ENCODE measurements at regions not wholly inside any gene's neighbourhood (a gene's known extent, or its start where the extent isn't known, plus 50 kb on each side); places are given as distances from the start of the nearest gene placed in this dataset.

DNA sequence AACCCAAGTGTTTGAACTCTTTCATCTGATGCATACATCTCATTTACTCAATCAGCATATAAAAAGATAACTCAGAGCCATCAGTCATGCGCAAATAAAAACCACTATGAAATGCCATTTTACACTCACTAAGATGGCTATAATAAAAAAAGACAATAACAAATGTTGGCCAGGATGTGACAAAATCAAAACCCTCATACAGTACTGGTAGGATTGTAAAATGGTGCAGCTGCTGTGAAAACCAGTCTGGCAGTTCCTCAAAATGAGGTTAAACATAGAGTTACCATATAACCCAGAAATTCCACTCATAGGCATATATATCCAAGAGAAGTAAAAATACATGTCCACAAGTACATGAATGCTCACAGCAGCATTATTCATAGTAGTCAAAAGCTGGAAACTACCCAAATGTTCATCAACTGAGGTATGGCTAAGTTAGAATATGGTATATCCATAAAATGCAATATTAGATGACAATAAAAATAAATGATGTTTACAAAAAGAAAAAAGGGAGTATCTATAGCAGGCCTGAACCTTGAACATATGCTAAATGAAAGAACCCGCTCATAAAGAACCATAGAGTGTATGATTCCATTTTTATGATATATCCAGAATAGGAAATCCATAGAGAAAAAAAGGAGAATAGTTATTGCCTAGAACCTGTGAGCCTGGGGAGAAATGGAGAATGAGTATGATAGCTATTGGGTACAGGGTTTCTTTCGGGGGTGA is 265.1 kb downstream of the SIPA1L2 start:
- no peaks in the 10 kb centered on the region for H3K27me3 ChIP-seq (ENCODE audit: control insufficient read depth in 1 of 2, insufficient read depth in 2 of 2, low read length in 2 of 2)
- Mint-ChIP-seq H3K27ac (no peak overlapping the region), H3K4me3 (no peak overlapping the region), H3K36me3 (ENCODE audit: low read depth) (no peaks in the 10 kb centered on the region), H3K4me1 (ENCODE audit: low read depth) (no peaks in the 10 kb centered on the region), H3K9me3 (no peaks in the 10 kb centered on the region), H3K27me3 (peaks cover 2% of the 10 kb centered on the region)
- intact Hi-C loops (cut with DNase I, micrococcal nuclease): no loop called here
- no peak for ATAC-seq (ENCODE audit: poor library complexity)
- H3K36me3 ChIP-seq (ENCODE audit: insufficient read depth, low read length): no peaks in the 10 kb centered on the region
- no peaks in the 10 kb centered on the region for H3K9me3 ChIP-seq (ENCODE audit: control insufficient read depth in 1 of 2, insufficient read depth in 1 of 2, low read length in 2 of 2)
- no peaks in the 10 kb centered on the region for H3K4me1 ChIP-seq (ENCODE audit: insufficient read depth, low read length)
- H3K4me3 ChIP-seq (ENCODE audit: low read length): no peak overlapping the region
- CTCF ChIA-PET: no interaction called here
- TF ChIP-seq, protein P1, sequence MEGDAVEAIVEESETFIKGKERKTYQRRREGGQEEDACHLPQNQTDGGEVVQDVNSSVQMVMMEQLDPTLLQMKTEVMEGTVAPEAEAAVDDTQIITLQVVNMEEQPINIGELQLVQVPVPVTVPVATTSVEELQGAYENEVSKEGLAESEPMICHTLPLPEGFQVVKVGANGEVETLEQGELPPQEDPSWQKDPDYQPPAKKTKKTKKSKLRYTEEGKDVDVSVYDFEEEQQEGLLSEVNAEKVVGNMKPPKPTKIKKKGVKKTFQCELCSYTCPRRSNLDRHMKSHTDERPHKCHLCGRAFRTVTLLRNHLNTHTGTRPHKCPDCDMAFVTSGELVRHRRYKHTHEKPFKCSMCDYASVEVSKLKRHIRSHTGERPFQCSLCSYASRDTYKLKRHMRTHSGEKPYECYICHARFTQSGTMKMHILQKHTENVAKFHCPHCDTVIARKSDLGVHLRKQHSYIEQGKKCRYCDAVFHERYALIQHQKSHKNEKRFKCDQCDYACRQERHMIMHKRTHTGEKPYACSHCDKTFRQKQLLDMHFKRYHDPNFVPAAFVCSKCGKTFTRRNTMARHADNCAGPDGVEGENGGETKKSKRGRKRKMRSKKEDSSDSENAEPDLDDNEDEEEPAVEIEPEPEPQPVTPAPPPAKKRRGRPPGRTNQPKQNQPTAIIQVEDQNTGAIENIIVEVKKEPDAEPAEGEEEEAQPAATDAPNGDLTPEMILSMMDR (IDR thresholded peaks at IDR 0.05): no peak
- no peak overlapping the region for H3K27ac ChIP-seq (ENCODE audit: low read depth in 1 of 2, low read length in 2 of 2)
- POLR2A ChIA-PET: no interaction called here
- no peak for DNase-seq

DNA sequence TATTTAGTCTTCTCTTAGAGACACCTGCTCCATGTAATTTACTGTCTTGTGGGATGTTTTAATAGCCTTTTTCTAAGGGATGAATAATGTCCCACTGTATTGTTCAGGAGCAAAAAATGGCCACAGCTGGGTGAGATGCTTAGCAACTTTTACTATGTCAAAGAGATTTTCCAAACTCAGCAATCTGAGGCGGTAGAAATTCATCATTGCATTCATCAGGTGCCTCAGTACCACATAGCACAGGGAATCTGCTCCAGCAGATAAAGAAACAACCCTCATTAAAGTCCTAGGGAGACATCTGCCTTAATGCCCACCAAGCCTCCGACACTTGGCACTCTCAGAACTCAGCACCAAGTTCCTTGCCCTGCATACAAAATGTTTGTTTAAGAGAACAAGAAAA is 266.9 kb downstream of the SIPA1L2 start:
- ATAC-seq (ENCODE audit: poor library complexity): no peak
- intact Hi-C loops (cut with DNase I, micrococcal nuclease): no loop called here
- H3K36me3 ChIP-seq (ENCODE audit: insufficient read depth, low read length): no peaks in the 10 kb centered on the region
- no peak overlapping the region for H3K27ac Mint-ChIP-seq
- TF ChIP-seq, protein P1 (IDR thresholded peaks at IDR 0.05): no peak
- H3K4me3 Mint-ChIP-seq: no peak overlapping the region
- H3K9me3 ChIP-seq (ENCODE audit: control insufficient read depth in 1 of 2, insufficient read depth in 1 of 2, low read length in 2 of 2): no peaks in the 10 kb centered on the region
- peaks cover 3% of the 10 kb centered on the region for H3K27me3 Mint-ChIP-seq
- H3K27ac ChIP-seq (ENCODE audit: low read depth in 1 of 2, low read length in 2 of 2): no peak overlapping the region
- no peak for DNase-seq
- H3K4me3 ChIP-seq (ENCODE audit: low read length): no peak overlapping the region
- H3K4me1 Mint-ChIP-seq (ENCODE audit: low read depth): no peaks in the 10 kb centered on the region
- no peaks in the 10 kb centered on the region for H3K36me3 Mint-ChIP-seq (ENCODE audit: low read depth)
- H3K9me3 Mint-ChIP-seq: no peaks in the 10 kb centered on the region
- H3K27me3 ChIP-seq (ENCODE audit: control insufficient read depth in 1 of 2, insufficient read depth in 2 of 2, low read length in 2 of 2): no peaks in the 10 kb centered on the region
- CTCF ChIA-PET: no interaction called here
- no peaks in the 10 kb centered on the region for H3K4me1 ChIP-seq (ENCODE audit: insufficient read depth, low read length)
- POLR2A ChIA-PET: no interaction called here

DNA sequence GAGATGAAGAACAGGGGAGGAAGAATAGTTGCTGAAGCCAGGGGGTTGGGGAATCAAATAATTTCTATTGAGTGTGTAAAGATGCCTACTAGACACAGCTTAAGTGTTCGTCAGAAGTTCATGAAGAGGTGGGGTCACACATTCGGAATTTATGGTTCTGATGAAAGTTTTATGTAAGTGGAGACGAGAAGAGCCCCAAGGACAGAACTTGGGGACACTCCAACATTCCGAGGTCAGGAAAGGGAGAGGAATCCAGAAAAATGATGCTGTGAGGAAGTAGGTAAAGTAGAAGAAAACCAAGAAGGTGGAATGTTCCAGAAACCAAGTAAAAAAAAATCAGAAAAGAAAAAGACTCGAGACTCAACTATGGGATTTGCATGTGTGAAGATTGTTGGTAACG is 272.5 kb downstream of the SIPA1L2 start:
- intact Hi-C loops (cut with DNase I, micrococcal nuclease): no loop called here
- peaks cover 17% of the 10 kb centered on the region for H3K27me3 Mint-ChIP-seq
- Histone ChIP-seq H3K9me3 (ENCODE audit: control insufficient read depth in 1 of 2, insufficient read depth in 1 of 2, low read length in 2 of 2) (no peaks in the 10 kb centered on the region), H3K27me3 (ENCODE audit: control insufficient read depth in 1 of 2, insufficient read depth in 2 of 2, low read length in 2 of 2) (no peaks in the 10 kb centered on the region), H3K4me1 (ENCODE audit: insufficient read depth, low read length) (no peaks in the 10 kb centered on the region), H3K36me3 (ENCODE audit: insufficient read depth, low read length) (no peaks in the 10 kb centered on the region), H3K4me3 (ENCODE audit: low read length) (no peak overlapping the region), H3K27ac (ENCODE audit: low read depth in 1 of 2, low read length in 2 of 2) (no peak overlapping the region)
- ChIA-PET CTCF (no interaction called here), POLR2A (no interaction called here)
- TF ChIP-seq, protein P1 (IDR thresholded peaks at IDR 0.05): no peak
- ATAC-seq (ENCODE audit: poor library complexity) (no peak), DNase-seq (no peak)
- H3K4me1 Mint-ChIP-seq (ENCODE audit: low read depth): no peaks in the 10 kb centered on the region
- H3K36me3 Mint-ChIP-seq (ENCODE audit: low read depth): no peaks in the 10 kb centered on the region
- no peak overlapping the region for H3K27ac Mint-ChIP-seq
- H3K9me3 Mint-ChIP-seq: no peaks in the 10 kb centered on the region
- H3K4me3 Mint-ChIP-seq: no peak overlapping the region
